ENCODE measurements at regions not wholly inside any gene's neighbourhood (a gene's known extent, or its start where the extent isn't known, plus 50 kb on each side); places are given as distances from the start of the nearest gene placed in this dataset.

DNA sequence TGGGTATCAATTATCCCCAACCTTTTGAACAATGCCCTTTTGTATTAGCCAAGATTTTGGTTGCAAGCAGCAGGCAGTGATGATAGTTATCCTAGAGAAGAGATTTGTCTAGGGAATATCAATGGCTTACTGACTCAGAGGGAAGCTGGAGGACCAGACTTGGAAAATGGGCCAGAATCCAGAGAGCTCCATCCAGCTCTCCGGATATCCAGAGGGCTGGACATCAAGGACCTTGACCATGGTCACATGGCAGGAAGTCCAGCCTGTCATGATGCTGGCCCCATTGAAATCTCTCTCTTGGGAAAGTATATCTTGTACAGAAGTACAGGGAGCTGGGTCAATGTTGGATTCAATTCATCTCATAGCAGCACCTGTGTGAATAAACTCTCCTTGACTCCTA lies 148.5 kb upstream of the PDZRN3 start:
- no peak for TF ChIP-seq PAX5 (IDR thresholded peaks at IDR 0.05; ENCODE audit: insufficient read depth, low read length, severe bottlenecking)
- no peak for TF ChIP-seq POU2F2 (IDR thresholded peaks at IDR 0.05; ENCODE audit: low read depth, low read length)
- no peak for DNase-seq (ENCODE audit: insufficient read length, low spot score)
- FAIRE-seq = no peak

GRCh38 chr3:73772076-73772886 lies 147.5 kb upstream of the PDZRN3 start:
- TF ChIP-seq PAX5 (IDR thresholded peaks at IDR 0.05; ENCODE audit: insufficient read depth, low read length, severe bottlenecking) (no peak), POLR2AphosphoS5 (IDR thresholded peaks at IDR 0.05; ENCODE audit: low read depth, low read length) (no peak), POU2F2 (IDR thresholded peaks at IDR 0.05; ENCODE audit: low read depth, low read length) (no peak), TAF1 (IDR thresholded peaks at IDR 0.05; ENCODE audit: low read depth, low read length) (no peak)
- FAIRE-seq = no peak
- no peak for DNase-seq (ENCODE audit: insufficient read length, low spot score)

DNA sequence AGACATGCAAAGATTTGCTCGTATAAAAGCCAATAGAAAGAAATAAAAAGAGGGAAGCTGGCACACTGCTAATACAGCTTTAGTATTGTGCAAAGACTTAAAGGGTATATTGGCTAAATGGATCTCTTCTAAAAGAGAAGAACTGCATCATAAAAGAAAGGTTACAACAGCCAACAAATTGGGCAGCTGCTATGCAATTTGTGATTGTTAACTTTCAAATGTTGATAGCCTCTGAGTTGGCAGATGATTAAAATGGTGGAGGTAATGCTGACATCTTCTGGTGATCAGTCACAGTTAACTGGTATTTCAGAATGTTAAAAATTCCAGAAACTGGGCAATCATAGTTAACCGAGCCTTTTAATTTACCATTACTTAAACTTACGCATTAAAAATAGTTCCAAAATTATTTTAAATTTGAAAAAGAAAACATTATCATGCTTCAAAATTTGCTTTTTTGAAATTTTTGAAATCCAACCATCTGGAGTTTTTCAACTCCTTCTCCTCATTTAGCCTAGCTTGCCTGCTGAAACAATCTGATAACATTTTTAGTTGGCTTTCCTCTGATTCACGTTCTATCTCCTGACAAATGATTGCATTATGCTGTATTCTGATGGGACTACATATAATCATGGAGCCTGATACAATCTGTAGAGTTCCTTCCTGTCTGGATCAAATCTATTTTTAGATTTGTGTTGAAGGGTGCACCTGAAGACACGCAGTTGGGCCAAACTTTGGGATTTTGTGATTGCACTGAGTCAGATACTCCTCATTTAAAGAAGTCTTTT lies 144.0 kb upstream of the PDZRN3 start:
- TF ChIP-seq POLR2A (IDR thresholded peaks at IDR 0.05; ENCODE audit: low read depth, low read length) = no peak
- no peak for TF ChIP-seq POLR2AphosphoS5 (IDR thresholded peaks at IDR 0.05; ENCODE audit: low read depth, low read length)
- TF ChIP-seq PAX5 (IDR thresholded peaks at IDR 0.05; ENCODE audit: insufficient read depth, low read length, severe bottlenecking) = no peak
- TF ChIP-seq SPI1 (IDR thresholded peaks at IDR 0.05; ENCODE audit: low read depth, low read length) = no peak
- TF ChIP-seq TAF1 (IDR thresholded peaks at IDR 0.05; ENCODE audit: low read depth, low read length) = no peak
- no peak for TF ChIP-seq POU2F2 (IDR thresholded peaks at IDR 0.05; ENCODE audit: low read depth, low read length)
- FAIRE-seq (no peak), DNase-seq (ENCODE audit: insufficient read length, low spot score) (no peak)

GRCh38 chr3:73766599-73767381 lies 142.0 kb upstream of the PDZRN3 start:
- TF ChIP-seq POU2F2 (IDR thresholded peaks at IDR 0.05; ENCODE audit: low read depth, low read length) = no peak
- no peak for TF ChIP-seq POLR2AphosphoS5 (IDR thresholded peaks at IDR 0.05; ENCODE audit: low read depth, low read length)
- TF ChIP-seq POLR2A (IDR thresholded peaks at IDR 0.05; ENCODE audit: low read depth, low read length) = no peak
- no peak for TF ChIP-seq TAF1 (IDR thresholded peaks at IDR 0.05; ENCODE audit: low read depth, low read length)
- TF ChIP-seq PAX5 (IDR thresholded peaks at IDR 0.05; ENCODE audit: insufficient read depth, low read length, severe bottlenecking) = no peak
- TF ChIP-seq SPI1 (IDR thresholded peaks at IDR 0.05; ENCODE audit: low read depth, low read length) = no peak
- FAIRE-seq = no peak
- no peak for DNase-seq (ENCODE audit: insufficient read length, low spot score)

- FAIRE-seq (no peak), DNase-seq (ENCODE audit: insufficient read length, low spot score) (no peak)
- TF ChIP-seq TAF1 (IDR thresholded peaks at IDR 0.05; ENCODE audit: low read depth, low read length) = no peak
- TF ChIP-seq SPI1 (IDR thresholded peaks at IDR 0.05; ENCODE audit: low read depth, low read length) = no peak
- no peak for TF ChIP-seq PAX5 (IDR thresholded peaks at IDR 0.05; ENCODE audit: insufficient read depth, low read length, severe bottlenecking)
- TF ChIP-seq POU2F2 (IDR thresholded peaks at IDR 0.05; ENCODE audit: low read depth, low read length) = no peak
- no peak for TF ChIP-seq POLR2A (IDR thresholded peaks at IDR 0.05; ENCODE audit: low read depth, low read length)
- TF ChIP-seq POLR2AphosphoS5 (IDR thresholded peaks at IDR 0.05; ENCODE audit: low read depth, low read length) = no peak
These were observed 141.3 kb upstream of the PDZRN3 start for GRCh38 chr3:73765878-73766545.

DNA sequence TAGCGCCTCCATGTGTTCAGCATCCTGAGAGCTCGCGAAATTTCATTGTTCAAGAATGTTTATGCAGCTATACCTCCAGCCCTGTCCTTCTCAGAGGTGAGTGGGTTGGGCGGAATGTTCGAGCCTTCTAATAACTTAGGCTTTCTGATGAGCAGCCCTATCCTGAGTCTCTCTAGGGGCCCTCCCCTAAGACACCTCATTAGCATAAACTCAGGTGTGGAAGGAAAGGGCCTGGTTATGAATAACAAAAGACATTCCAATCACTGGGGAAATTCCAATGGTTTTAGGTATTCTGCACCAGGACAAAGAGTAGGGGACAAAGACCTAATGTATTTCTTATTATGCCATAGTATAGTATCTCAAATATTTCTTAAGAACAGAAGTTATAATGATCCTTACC lies 138.1 kb upstream of the PDZRN3 start:
- FAIRE-seq (no peak), DNase-seq (ENCODE audit: insufficient read length, low spot score) (no peak)
- no peak for TF ChIP-seq PAX5 (IDR thresholded peaks at IDR 0.05; ENCODE audit: insufficient read depth, low read length, severe bottlenecking)
- TF ChIP-seq POU2F2 (IDR thresholded peaks at IDR 0.05; ENCODE audit: low read depth, low read length) = no peak
- TF ChIP-seq SPI1 (IDR thresholded peaks at IDR 0.05; ENCODE audit: low read depth, low read length) = no peak
- no peak for TF ChIP-seq TAF1 (IDR thresholded peaks at IDR 0.05; ENCODE audit: low read depth, low read length)
- no peak for TF ChIP-seq POLR2A (IDR thresholded peaks at IDR 0.05; ENCODE audit: low read depth, low read length)
- TF ChIP-seq POLR2AphosphoS5 (IDR thresholded peaks at IDR 0.05; ENCODE audit: low read depth, low read length) = no peak

GRCh38 chr3:73759297-73759711 lies 134.6 kb upstream of the PDZRN3 start:
- DNase-seq (ENCODE audit: insufficient read length, low spot score) (no peak), FAIRE-seq (no peak)

GRCh38 chr3:73757536-73757935 lies 132.8 kb upstream of the PDZRN3 start:
- no peak for DNase-seq (ENCODE audit: insufficient read length, low spot score)
- TF ChIP-seq TAF1 (IDR thresholded peaks at IDR 0.05; ENCODE audit: low read depth, low read length) = no peak
- no peak for TF ChIP-seq POLR2AphosphoS5 (IDR thresholded peaks at IDR 0.05; ENCODE audit: low read depth, low read length)
- no peak for TF ChIP-seq PAX5 (IDR thresholded peaks at IDR 0.05; ENCODE audit: insufficient read depth, low read length, severe bottlenecking)
- no peak for TF ChIP-seq POLR2A (IDR thresholded peaks at IDR 0.05; ENCODE audit: low read depth, low read length)
- no peak for TF ChIP-seq SPI1 (IDR thresholded peaks at IDR 0.05; ENCODE audit: low read depth, low read length)
- no peak for TF ChIP-seq POU2F2 (IDR thresholded peaks at IDR 0.05; ENCODE audit: low read depth, low read length)
- FAIRE-seq = no peak

More at GRCh38 chr3:73759297-73759711, 134.6 kb upstream of the PDZRN3 start:
- TF ChIP-seq TAF1 (IDR thresholded peaks at IDR 0.05; ENCODE audit: low read depth, low read length) (no peak), PAX5 (IDR thresholded peaks at IDR 0.05; ENCODE audit: insufficient read depth, low read length, severe bottlenecking) (no peak), POLR2A (IDR thresholded peaks at IDR 0.05; ENCODE audit: low read depth, low read length) (no peak), SPI1 (IDR thresholded peaks at IDR 0.05; ENCODE audit: low read depth, low read length) (no peak), POLR2AphosphoS5 (IDR thresholded peaks at IDR 0.05; ENCODE audit: low read depth, low read length) (no peak), POU2F2 (IDR thresholded peaks at IDR 0.05; ENCODE audit: low read depth, low read length) (no peak)

Measured in GM12891 (cell line).